HG03558 (cell line): ENCODE measurements at regions not wholly inside any gene's neighbourhood (a gene's known extent, or its start where the extent isn't known, plus 50 kb on each side); places are given as distances from the start of the nearest gene placed in this dataset.

Source experiments
- ATAC-seq: cut with Tn5 transposase; IDR thresholded peaks from one replicate; pipeline ENCODE4 v1.9.1; 2021; ENCODE audit warnings: moderate number of reproducible peaks; ENCODE audit not compliant: unreplicated experiment; ENCODE audit errors: extremely low read depth

- ATAC-seq, result no peak
These were observed 127.0 kb downstream of the PRELID2 start for GRCh38 chr5:145708169-145708568.

- ATAC-seq, result no peak
These were observed 130.4 kb downstream of the PRELID2 start for GRCh38 chr5:145704724-145705123.

GRCh38 chr5:145703856-145704255, 131.3 kb downstream of the PRELID2 start:
- ATAC-seq, result no peak

DNA sequence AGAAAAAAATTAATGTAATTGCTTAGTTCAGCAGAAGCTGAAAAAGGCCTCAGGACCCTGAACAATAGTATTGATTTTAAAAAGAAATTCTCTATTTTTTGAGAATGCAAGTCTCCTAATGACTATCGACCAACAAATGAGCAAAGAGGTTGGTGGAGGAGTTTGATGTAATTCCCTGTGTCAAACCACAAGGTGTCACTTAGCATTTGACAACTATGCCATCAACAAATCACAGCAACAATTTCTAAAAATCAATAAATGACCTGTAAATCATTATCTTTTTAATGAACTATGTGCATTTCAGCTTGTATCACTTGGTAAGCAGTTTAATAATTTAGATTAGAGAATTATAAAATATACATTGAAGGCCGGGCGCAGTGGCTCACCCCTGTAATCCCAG, 133.7 kb downstream of the PRELID2 start:
- ATAC-seq, result no peak

GRCh38 chr5:145699846-145700245, 135.3 kb downstream of the PRELID2 start:
- no peak for ATAC-seq

- ATAC-seq, result no peak
These were observed 137.7 kb downstream of the PRELID2 start for GRCh38 chr5:145697251-145697990.

GRCh38 chr5:145689235-145689634, 145.9 kb downstream of the PRELID2 start:
- peak; percentile 67 for ATAC-seq

DNA sequence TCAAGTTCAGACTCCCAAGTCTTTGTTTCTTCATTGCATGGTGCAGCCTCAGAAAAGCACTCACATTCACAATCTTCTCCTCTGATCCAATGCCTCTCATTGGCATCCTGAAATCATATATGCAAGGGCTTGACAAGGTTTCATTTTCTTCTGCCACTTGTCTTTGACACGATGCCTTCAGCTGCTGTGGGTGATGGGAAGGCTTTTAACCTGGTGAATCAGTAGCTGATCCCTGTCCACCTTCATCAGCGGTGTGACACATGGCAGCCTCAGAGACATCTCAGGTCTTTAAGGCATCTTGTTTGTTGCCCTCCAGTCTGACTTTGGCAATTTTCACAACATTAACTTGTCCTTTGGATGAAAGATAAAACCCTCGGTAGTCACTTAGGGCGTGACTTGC, 147.2 kb downstream of the PRELID2 start:
- no peak for ATAC-seq

DNA sequence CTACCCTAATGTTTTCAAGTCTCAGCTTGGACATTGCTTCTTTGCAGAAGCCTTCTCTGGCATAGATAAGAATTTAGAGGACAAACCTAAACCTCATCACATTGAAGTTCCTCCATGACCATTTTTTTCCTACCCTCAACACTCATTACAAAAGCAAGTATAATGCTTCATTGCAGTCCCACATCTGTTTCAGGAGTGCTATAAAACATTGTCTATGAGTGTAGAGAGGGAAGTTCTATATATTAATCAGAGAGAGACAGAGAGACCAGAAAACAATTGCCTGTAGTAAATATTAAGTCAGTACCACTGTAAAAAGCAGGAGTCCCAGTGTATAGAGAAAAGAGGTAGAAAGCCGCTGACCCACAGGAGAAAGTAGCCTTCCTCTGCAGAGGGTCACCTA, 149.7 kb downstream of the PRELID2 start:
- ATAC-seq, result no peak

GRCh38 chr5:145683431-145683830, 151.7 kb downstream of the PRELID2 start:
- no peak for ATAC-seq

GRCh38 chr5:145682197-145682899, 152.8 kb downstream of the PRELID2 start:
- no peak for ATAC-seq

GRCh38 chr5:145681686-145682085, 153.5 kb downstream of the PRELID2 start:
- peak; percentile 95 for ATAC-seq

DNA sequence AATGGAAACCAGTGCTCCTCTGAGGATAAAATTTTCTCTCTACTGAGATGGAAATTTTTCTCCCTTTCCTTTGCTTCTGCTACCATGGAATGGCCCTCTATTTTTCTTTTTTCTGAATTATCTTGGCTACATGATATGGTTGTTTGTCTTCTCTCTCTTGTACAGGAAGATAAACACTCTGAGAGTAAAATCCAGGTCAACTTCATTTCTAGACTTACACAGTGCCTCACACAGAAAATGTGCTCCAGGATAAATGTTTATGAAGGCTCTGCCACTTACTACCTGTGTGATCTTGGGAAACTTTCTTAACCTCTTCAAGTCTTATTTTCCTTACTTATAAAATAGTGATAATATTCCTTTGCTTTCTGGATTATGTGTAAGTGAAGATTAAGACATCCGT, 153.9 kb downstream of the PRELID2 start:
- no peak for ATAC-seq

DNA sequence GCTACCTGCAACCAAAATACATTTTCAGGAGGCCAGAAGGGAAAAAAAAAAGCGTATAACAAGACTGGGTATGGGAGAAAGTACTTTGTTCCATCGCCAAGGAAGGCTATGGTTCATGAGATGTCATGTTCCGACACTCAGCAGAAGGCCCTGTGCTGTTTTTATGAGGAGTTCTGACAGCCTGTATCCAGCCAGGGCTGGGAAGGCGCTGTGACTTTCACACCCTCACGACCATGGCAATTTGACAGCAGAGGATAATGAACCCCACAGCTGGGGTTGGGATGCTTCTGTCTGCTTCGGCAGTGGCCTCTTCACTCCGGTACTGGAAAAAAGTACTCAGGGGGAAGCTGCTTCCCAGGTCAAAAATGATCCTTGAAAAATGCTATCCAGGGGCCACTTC, 154.4 kb downstream of the PRELID2 start:
- no peak for ATAC-seq

- ATAC-seq, result no peak
These were observed 155.0 kb downstream of the PRELID2 start for GRCh38 chr5:145680169-145680568.

GRCh38 chr5:145678255-145678654, 156.9 kb downstream of the PRELID2 start:
- no peak for ATAC-seq

- ATAC-seq, result no peak
These were observed 161.4 kb downstream of the PRELID2 start for GRCh38 chr5:145673786-145674185.

- ATAC-seq, result no peak
These were observed 166.4 kb downstream of the PRELID2 start for GRCh38 chr5:145668714-145669113.

DNA sequence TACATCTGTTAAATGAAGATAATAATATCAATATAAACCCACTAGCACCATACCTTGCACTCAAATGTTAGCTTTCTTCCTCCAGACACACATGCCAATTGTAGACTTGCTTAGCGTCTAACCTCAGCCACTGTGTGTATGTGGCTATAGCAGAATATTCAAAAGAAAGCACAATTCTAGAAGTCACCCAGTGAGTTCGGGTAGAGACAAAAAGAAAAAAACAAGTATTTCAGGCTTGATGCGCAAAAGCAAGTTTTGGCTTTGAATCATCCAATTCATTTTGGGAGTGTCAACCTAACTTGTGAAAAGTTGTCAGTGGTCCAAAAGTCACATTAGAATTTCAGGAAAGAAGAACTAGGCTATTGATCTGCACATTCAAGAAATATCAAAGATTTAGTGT, 167.4 kb downstream of the PRELID2 start:
- ATAC-seq, result no peak

GRCh38 chr5:145666591-145666990, 168.6 kb downstream of the PRELID2 start:
- ATAC-seq, result no peak

GRCh38 chr5:145661737-145662485, 173.2 kb downstream of the PRELID2 start:
- ATAC-seq, result no peak
